Vagina (tissue), 2 donors: ENCODE measurements at regions not wholly inside any gene's neighbourhood (a gene's known extent, or its start where the extent isn't known, plus 50 kb on each side); places are given as distances from the start of the nearest gene placed in this dataset.

ENCODE experiments used
- POLR2A ChIP-seq, 2 donors: fragments of 450-650 bp; IDR thresholded peaks; one replicate each; pipeline ENCODE4 v1.6.1; 2017; ENCODE audit warnings: antibody characterized with exemption in 2 of 2, mild to moderate bottlenecking in 2 of 2, moderate library complexity in 2 of 2
- POLR2AphosphoS5 ChIP-seq, 2 donors: sonication (generic); formaldehyde crosslinking; IDR thresholded peaks; one replicate each; pipeline ENCODE4 v1.9.0; 2017; ENCODE audit warnings: antibody characterized with exemption in 2 of 2, mild to moderate bottlenecking in 2 of 2, low read depth in 1 of 2; ENCODE audit not compliant: insufficient read depth in 1 of 2
- TF ChIP-seq, protein P1 (sequence below), 3 experiments: fragments of 450-650 bp in 2 of 3; fragments of 200-600 bp in 1 of 3; sonication (generic) in 1 of 3; IDR thresholded peaks; one replicate each; pipeline ENCODE4 v1.5.1; 2017 to 2019; ENCODE audit warnings: antibody characterized with exemption in 3 of 3, mild to moderate bottlenecking in 2 of 3, moderate library complexity in 2 of 3

DNA sequence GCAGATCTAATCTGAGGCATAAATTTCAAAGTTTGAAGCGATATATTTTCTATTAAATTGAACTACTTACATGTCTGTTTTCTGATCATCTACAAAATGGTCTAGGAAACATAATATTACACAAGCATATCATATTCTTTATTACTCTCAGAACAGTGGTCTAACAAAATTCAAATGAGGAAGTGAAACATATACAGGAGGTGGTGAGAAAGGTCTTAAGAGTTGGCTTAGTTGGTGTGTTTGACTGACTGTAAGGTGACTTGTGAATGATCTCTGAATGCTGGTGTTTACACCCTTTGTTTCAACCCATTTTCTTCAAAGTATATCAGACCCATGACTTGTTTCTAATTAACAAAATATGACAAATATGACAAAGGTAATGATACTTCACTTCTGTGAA, 1156.8 kb downstream of the SLC16A7 start:
- TF ChIP-seq, protein P1, sequence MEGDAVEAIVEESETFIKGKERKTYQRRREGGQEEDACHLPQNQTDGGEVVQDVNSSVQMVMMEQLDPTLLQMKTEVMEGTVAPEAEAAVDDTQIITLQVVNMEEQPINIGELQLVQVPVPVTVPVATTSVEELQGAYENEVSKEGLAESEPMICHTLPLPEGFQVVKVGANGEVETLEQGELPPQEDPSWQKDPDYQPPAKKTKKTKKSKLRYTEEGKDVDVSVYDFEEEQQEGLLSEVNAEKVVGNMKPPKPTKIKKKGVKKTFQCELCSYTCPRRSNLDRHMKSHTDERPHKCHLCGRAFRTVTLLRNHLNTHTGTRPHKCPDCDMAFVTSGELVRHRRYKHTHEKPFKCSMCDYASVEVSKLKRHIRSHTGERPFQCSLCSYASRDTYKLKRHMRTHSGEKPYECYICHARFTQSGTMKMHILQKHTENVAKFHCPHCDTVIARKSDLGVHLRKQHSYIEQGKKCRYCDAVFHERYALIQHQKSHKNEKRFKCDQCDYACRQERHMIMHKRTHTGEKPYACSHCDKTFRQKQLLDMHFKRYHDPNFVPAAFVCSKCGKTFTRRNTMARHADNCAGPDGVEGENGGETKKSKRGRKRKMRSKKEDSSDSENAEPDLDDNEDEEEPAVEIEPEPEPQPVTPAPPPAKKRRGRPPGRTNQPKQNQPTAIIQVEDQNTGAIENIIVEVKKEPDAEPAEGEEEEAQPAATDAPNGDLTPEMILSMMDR (IDR thresholded peaks at IDR 0.05): no peak
- TF ChIP-seq POLR2AphosphoS5 (IDR thresholded peaks at IDR 0.05; ENCODE audit: insufficient read depth in 1 of 2, low read depth in 1 of 2): no peak
- no peak for TF ChIP-seq POLR2A (IDR thresholded peaks at IDR 0.05)
